Keratinocyte (primary cell): ENCODE measurements at regions not wholly inside any gene's neighbourhood (a gene's known extent, or its start where the extent isn't known, plus 50 kb on each side); places are given as distances from the start of the nearest gene placed in this dataset.

Experiments
- DNase-seq: peaks from one replicate; pipeline ENCODE4 v3.0.0-alpha.2; 2011; ENCODE audit warnings: low read depth, missing footprints, low spot score
- FAIRE-seq: peaks from 2 replicates; lab custom pipeline; 2011; peaks lifted over from hg19 to GRCh38; lab: Jason Lieb, UNC
- H2AFZ ChIP-seq: 2 replicates; pipeline ENCODE4 v1.6.0; 2012; ENCODE audit warnings: low read length, control low read depth, inconsistent platforms; ENCODE audit not compliant: control insufficient read depth
- H3K27ac ChIP-seq: 2 replicates; pipeline ENCODE4 v1.5.1; 2011; ENCODE audit warnings: low read length; ENCODE audit not compliant: control insufficient read depth, insufficient read depth
- H3K27me3 ChIP-seq: 3 replicates; pipeline ENCODE4 v1.6.0; 2011; ENCODE audit warnings: low read length; ENCODE audit not compliant: control insufficient read depth, insufficient read depth; ENCODE audit errors: extremely low read depth
- H3K36me3 ChIP-seq, 2 experiments: 2 replicates in 1 of 2; 3 replicates in 1 of 2; pipeline ENCODE4 v1.5.1; 2011; ENCODE audit warnings: low read length in 2 of 2, mild to moderate bottlenecking in 1 of 2; ENCODE audit not compliant: control insufficient read depth in 2 of 2, insufficient read depth in 2 of 2; ENCODE audit errors: extremely low read depth in 1 of 2
- H3K4me1 ChIP-seq: 3 replicates; pipeline ENCODE4 v1.5.1; 2011; ENCODE audit warnings: low read length; ENCODE audit not compliant: control insufficient read depth, insufficient read depth; ENCODE audit errors: extremely low read depth
- H3K4me2 ChIP-seq: 3 replicates; pipeline ENCODE4 v1.6.0; 2011; ENCODE audit warnings: low read depth, low read length; ENCODE audit not compliant: control insufficient read depth, insufficient read depth; ENCODE audit errors: extremely low read depth
- H3K4me3 ChIP-seq, 3 experiments: fragments of 200-600 bp in 1 of 3; sonication (generic) in 1 of 3; 2 replicates in 2 of 3; 3 replicates in 1 of 3; pipeline ENCODE4 v1.5.1; 2011 to 2016; ENCODE audit warnings: low read length in 3 of 3, mild to moderate bottlenecking in 3 of 3, control low read depth in 2 of 3, inconsistent platforms in 1 of 3, low read depth in 1 of 3, mixed read lengths in 1 of 3, mixed run types in 1 of 3, moderate library complexity in 1 of 3; ENCODE audit not compliant: control insufficient read depth in 2 of 3, insufficient read depth in 2 of 3; ENCODE audit errors: extremely low read depth in 1 of 3
- H3K79me2 ChIP-seq: 2 replicates; pipeline ENCODE4 v1.6.0; 2012; ENCODE audit warnings: low read length; ENCODE audit not compliant: control insufficient read depth, insufficient read depth
- H3K9ac ChIP-seq: 3 replicates; pipeline ENCODE4 v1.6.0; 2011; ENCODE audit warnings: low read length; ENCODE audit not compliant: control insufficient read depth, insufficient read depth; ENCODE audit errors: extremely low read depth
- H3K9me1 ChIP-seq: 3 replicates; pipeline ENCODE4 v1.6.0; 2011; ENCODE audit warnings: low read length; ENCODE audit not compliant: control insufficient read depth, insufficient read depth; ENCODE audit errors: extremely low read depth
- H3K9me3 ChIP-seq: 2 replicates; pipeline ENCODE4 v1.5.1; 2012; ENCODE audit warnings: low read depth, low read length; ENCODE audit not compliant: control insufficient read depth
- H4K20me1 ChIP-seq: 3 replicates; pipeline ENCODE4 v1.6.0; 2011; ENCODE audit warnings: low read length; ENCODE audit not compliant: control insufficient read depth, insufficient read depth; ENCODE audit errors: extremely low read depth
- EZH2 ChIP-seq: IDR thresholded peaks from one replicate; pipeline ENCODE4 v1.6.1; 2012; ENCODE audit warnings: inconsistent platforms, mild to moderate bottlenecking, low read length, moderate library complexity
- dilution Hi-C: fragments of 300-500 bp; cut with MboI; formaldehyde crosslinking; loops from one replicate; pipeline ENCODE4 v1.7.0; 2020; ENCODE audit warnings: low sequenced_read_pairs; ENCODE audit not compliant: extremely low pct_ligation_motif_present
- TF ChIP-seq, protein P1 (sequence below), 3 experiments: IDR thresholded peaks in 1 of 3; conservative IDR thresholded peaks in 1 of 3; optimal IDR thresholded peaks in 1 of 3; 2 replicates in 2 of 3; 3 replicates in 1 of 3; pipeline versions ENCODE3 to v1.5.1; 2011; ENCODE audit warnings: low read length in 3 of 3, mild to moderate bottlenecking in 3 of 3, moderate library complexity in 2 of 3, control low read depth in 1 of 3, inconsistent platforms in 1 of 3; ENCODE audit not compliant: insufficient read depth in 2 of 3; ENCODE audit errors: extremely low read depth in 1 of 3

DNA sequence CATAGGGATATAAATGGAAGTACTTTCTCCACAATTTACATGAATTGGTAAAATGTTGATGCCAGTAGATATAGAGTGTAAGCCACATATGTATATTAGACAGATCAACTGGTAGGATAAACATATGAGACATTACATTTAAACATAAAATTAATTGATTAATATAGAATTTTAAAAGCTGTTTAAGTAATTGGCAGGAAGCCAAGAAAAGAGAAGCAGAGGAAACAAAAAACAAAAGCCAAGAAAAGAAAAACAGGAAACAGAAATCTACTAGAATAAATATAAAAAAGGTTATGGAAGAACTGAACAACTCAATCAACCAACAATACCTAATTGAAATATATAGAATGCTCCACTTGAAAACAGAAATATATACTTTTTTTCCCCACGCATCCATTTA, 920.1 kb upstream of the TMEFF2 start:
- no peak overlapping the region for H3K4me3 ChIP-seq
- H3K79me2 ChIP-seq = no peaks in the 10 kb centered on the region
- no peaks in the 10 kb centered on the region for H3K27me3 ChIP-seq
- no peaks in the 10 kb centered on the region for H3K9me3 ChIP-seq
- H3K4me2 ChIP-seq = no peak overlapping the region
- no peak overlapping the region for H2AFZ ChIP-seq
- no peak overlapping the region for H3K9ac ChIP-seq
- FAIRE-seq = no peak
- H3K4me1 ChIP-seq = no peaks in the 10 kb centered on the region
- no peak for DNase-seq
- TF ChIP-seq, protein P1, sequence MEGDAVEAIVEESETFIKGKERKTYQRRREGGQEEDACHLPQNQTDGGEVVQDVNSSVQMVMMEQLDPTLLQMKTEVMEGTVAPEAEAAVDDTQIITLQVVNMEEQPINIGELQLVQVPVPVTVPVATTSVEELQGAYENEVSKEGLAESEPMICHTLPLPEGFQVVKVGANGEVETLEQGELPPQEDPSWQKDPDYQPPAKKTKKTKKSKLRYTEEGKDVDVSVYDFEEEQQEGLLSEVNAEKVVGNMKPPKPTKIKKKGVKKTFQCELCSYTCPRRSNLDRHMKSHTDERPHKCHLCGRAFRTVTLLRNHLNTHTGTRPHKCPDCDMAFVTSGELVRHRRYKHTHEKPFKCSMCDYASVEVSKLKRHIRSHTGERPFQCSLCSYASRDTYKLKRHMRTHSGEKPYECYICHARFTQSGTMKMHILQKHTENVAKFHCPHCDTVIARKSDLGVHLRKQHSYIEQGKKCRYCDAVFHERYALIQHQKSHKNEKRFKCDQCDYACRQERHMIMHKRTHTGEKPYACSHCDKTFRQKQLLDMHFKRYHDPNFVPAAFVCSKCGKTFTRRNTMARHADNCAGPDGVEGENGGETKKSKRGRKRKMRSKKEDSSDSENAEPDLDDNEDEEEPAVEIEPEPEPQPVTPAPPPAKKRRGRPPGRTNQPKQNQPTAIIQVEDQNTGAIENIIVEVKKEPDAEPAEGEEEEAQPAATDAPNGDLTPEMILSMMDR (optimal IDR thresholded peaks at IDR 0.05 in 1 of 3, IDR thresholded peaks at IDR 0.05 in 1 of 3, conservative IDR thresholded peaks at IDR 0.05 in 1 of 3; ENCODE audit: extremely low read depth in 1 of 3, insufficient read depth in 2 of 3, low read length in 3 of 3) = no peak
- TF ChIP-seq EZH2 = no peak
- no peaks in the 10 kb centered on the region for H3K9me1 ChIP-seq
- no peaks in the 10 kb centered on the region for H3K36me3 ChIP-seq
- no peak overlapping the region for H3K27ac ChIP-seq
- H4K20me1 ChIP-seq = no peaks in the 10 kb centered on the region
- dilution Hi-C loops = no loop called here

DNA sequence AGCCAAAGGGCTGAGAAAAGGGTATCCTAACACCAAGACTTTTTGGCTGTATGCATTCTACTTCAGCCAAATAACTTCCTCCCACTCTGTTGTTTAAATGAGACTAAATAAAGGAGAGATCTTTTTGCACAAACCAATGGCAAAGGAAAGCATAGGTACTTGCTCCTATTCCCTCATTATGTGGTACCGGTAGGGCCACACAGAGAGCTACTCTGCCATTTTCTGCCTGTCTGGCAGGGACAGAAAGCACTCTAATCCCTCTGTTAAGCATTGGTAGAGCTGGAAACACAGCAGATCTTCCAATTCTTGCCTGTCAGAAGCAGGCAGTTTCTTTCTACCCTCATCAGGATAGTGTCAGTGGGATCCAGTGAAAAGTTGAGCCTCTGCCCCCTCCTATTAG, 918.3 kb upstream of the TMEFF2 start:
- Histone ChIP-seq H3K27ac (no peak overlapping the region), H3K4me3 (no peak overlapping the region), H3K9me3 (no peaks in the 10 kb centered on the region), H3K79me2 (no peaks in the 10 kb centered on the region), H3K4me2 (no peak overlapping the region), H2AFZ (no peak overlapping the region), H3K27me3 (no peaks in the 10 kb centered on the region), H3K4me1 (no peaks in the 10 kb centered on the region), H3K9ac (no peak overlapping the region), H3K36me3 (no peaks in the 10 kb centered on the region), H4K20me1 (no peaks in the 10 kb centered on the region), H3K9me1 (no peaks in the 10 kb centered on the region)
- FAIRE-seq (no peak), DNase-seq (no peak)
- dilution Hi-C loops = no loop called here
- no peak for TF ChIP-seq EZH2
- TF ChIP-seq, protein P1 (optimal IDR thresholded peaks at IDR 0.05 in 1 of 3, IDR thresholded peaks at IDR 0.05 in 1 of 3, conservative IDR thresholded peaks at IDR 0.05 in 1 of 3; ENCODE audit: extremely low read depth in 1 of 3, insufficient read depth in 2 of 3, low read length in 3 of 3) = no peak
